Right cardiac atrium (tissue), 5 donors: ENCODE measurements at regions not wholly inside any gene's neighbourhood (a gene's known extent, or its start where the extent isn't known, plus 50 kb on each side); places are given as distances from the start of the nearest gene placed in this dataset.

Experiments
- ATAC-seq, 2 donors: fragments of 200-7000 bp; cut with Tn5 transposase; one replicate each; pipeline versions ENCODE4 v1.8.0 to v1.9.1; 2020; ENCODE audit warnings: moderate library complexity in 2 of 2, mild to moderate bottlenecking in 1 of 2
- DNase-seq, 3 donors: peaks; one replicate each; pipeline ENCODE4 v3.0.0-alpha.2; 2020
- H3K27ac ChIP-seq: one replicate; pipeline ENCODE4 v1.5.1; 2013; ENCODE audit warnings: mild to moderate bottlenecking, low read length, control low read depth, moderate library complexity
- H3K27me3 ChIP-seq: one replicate; pipeline ENCODE4 v1.6.1; 2013; ENCODE audit not compliant: control insufficient read depth, insufficient read depth
- H3K4me1 ChIP-seq: one replicate; pipeline ENCODE4 v1.6.1; 2013; ENCODE audit warnings: low read length; ENCODE audit not compliant: control insufficient read depth, insufficient read depth
- H3K4me3 ChIP-seq: one replicate; pipeline ENCODE4 v1.5.1; 2013; ENCODE audit warnings: low read length, control low read depth
- H3K9me3 ChIP-seq: one replicate; pipeline ENCODE4 v1.6.1; 2013; ENCODE audit warnings: low read length; ENCODE audit not compliant: control insufficient read depth
- WGBS: extraction: QIAGEN DNeasy Blood & Tissue Kit; methylation state at CpG from one replicate; pipeline ENCODE4 v1.1.7; 2013; 5-methylcytosine and 5-hydroxymethylcytosine counted together
- intact Hi-C, 4 donors: fragments of 100-400 bp; cut with DNase I; formaldehyde crosslinking; loops; one replicate each; pipeline versions ENCODE4 v1.11.0 to v1.14.0; 2022 to 2023
- donor health status: healthy with polysubstance abuse.
- donor health status: DM: no; HTN: yes; CAD: no.
- donor health status: DM: no; HTN: no; CAD: no.
- donor health status: DM: no; HTN: yes; CAD: no; lungs with severe emphysema.
- donor health status: DM: yes; HTN: yes; CAD: no.

- intact Hi-C loops: no loop called here
- H3K27ac ChIP-seq: no peak overlapping the region
- no peak for DNase-seq
- H3K27me3 ChIP-seq: no peaks in the 10 kb centered on the region
- WGBS: 32% methylated on average over 1 of the region's 1 CpG
- no peak overlapping the region for H3K4me3 ChIP-seq
- ATAC-seq: no peak
- no peaks in the 10 kb centered on the region for H3K9me3 ChIP-seq
- no peaks in the 10 kb centered on the region for H3K4me1 ChIP-seq
Measured at GRCh38 chr4:129682586-129682985, 586.6 kb downstream of the C4orf33 start.

GRCh38 chr4:129707949-129708348, 612.0 kb downstream of the C4orf33 start:
- no peak for ATAC-seq
- intact Hi-C loops: no loop called here
- Histone ChIP-seq H3K4me3 (no peak overlapping the region), H3K27ac (no peak overlapping the region), H3K27me3 (no peaks in the 10 kb centered on the region), H3K9me3 (no peaks in the 10 kb centered on the region), H3K4me1 (no peaks in the 10 kb centered on the region)
- DNase-seq: no peak

GRCh38 chr4:129708784-129709183, 612.8 kb downstream of the C4orf33 start:
- 92% methylated on average over 4 of the region's 4 CpGs for WGBS
- intact Hi-C loops: no loop called here

GRCh38 chr4:129738175-129738574, 642.2 kb downstream of the C4orf33 start:
- ATAC-seq (no peak), DNase-seq (no peak)
- Histone ChIP-seq H3K4me1 (no peaks in the 10 kb centered on the region), H3K27ac (no peak overlapping the region), H3K9me3 (no peaks in the 10 kb centered on the region), H3K4me3 (no peak overlapping the region), H3K27me3 (no peaks in the 10 kb centered on the region)
- intact Hi-C loops: no loop called here
- 69% methylated on average over 1 of the region's 1 CpG for WGBS

More at GRCh38 chr4:129708784-129709183, 612.8 kb downstream of the C4orf33 start:
- H3K9me3 ChIP-seq: no peaks in the 10 kb centered on the region
- no peaks in the 10 kb centered on the region for H3K27me3 ChIP-seq
- ATAC-seq: no peak
- no peaks in the 10 kb centered on the region for H3K4me1 ChIP-seq
- no peak overlapping the region for H3K4me3 ChIP-seq
- H3K27ac ChIP-seq: no peak overlapping the region
- no peak for DNase-seq

- ATAC-seq: no peak
- Histone ChIP-seq H3K9me3 (no peaks in the 10 kb centered on the region), H3K27me3 (no peaks in the 10 kb centered on the region), H3K4me3 (no peak overlapping the region), H3K4me1 (no peaks in the 10 kb centered on the region), H3K27ac (no peak overlapping the region)
- intact Hi-C loops: no loop called here
- WGBS: 64% methylated on average over 2 of the region's 2 CpGs
- DNase-seq: no peak
Measured at GRCh38 chr4:129747756-129748155, 651.8 kb downstream of the C4orf33 start.

- DNase-seq (no peak), ATAC-seq (peak in 1 of 2 donors; percentile 45)
- H3K27me3 ChIP-seq: no peaks in the 10 kb centered on the region
- intact Hi-C loops: no loop called here
- no peaks in the 10 kb centered on the region for H3K9me3 ChIP-seq
- WGBS: 28% methylated on average over 1 of the region's 1 CpG
- no peak overlapping the region for H3K27ac ChIP-seq
- no peaks in the 10 kb centered on the region for H3K4me1 ChIP-seq
- no peak overlapping the region for H3K4me3 ChIP-seq
Measured at GRCh38 chr4:129748991-129749390, 653.0 kb downstream of the C4orf33 start.

GRCh38 chr4:129751646-129752045, 655.7 kb downstream of the C4orf33 start:
- 80% methylated on average over 2 of the region's 2 CpGs for WGBS

GRCh38 chr4:129783596-129783995, 687.6 kb downstream of the C4orf33 start:
- H3K27ac ChIP-seq: no peak overlapping the region
- DNase-seq: no peak
- no peaks in the 10 kb centered on the region for H3K27me3 ChIP-seq
- no peaks in the 10 kb centered on the region for H3K4me1 ChIP-seq
- no peak for ATAC-seq
- H3K9me3 ChIP-seq: no peaks in the 10 kb centered on the region
- 65% methylated on average over 5 of the region's 5 CpGs for WGBS
- H3K4me3 ChIP-seq: no peak overlapping the region
- intact Hi-C loops: no loop called here

More at GRCh38 chr4:129751646-129752045, 655.7 kb downstream of the C4orf33 start:
- Histone ChIP-seq H3K27ac (no peak overlapping the region), H3K4me3 (no peak overlapping the region), H3K9me3 (no peaks in the 10 kb centered on the region), H3K27me3 (no peaks in the 10 kb centered on the region), H3K4me1 (no peaks in the 10 kb centered on the region)
- DNase-seq: no peak
- intact Hi-C loops: no loop called here
- no peak for ATAC-seq

- ATAC-seq: no peak
- Histone ChIP-seq H3K4me3 (no peak overlapping the region), H3K27me3 (no peaks in the 10 kb centered on the region), H3K27ac (no peak overlapping the region), H3K4me1 (no peaks in the 10 kb centered on the region), H3K9me3 (no peaks in the 10 kb centered on the region)
- DNase-seq: no peak
- intact Hi-C loops: no loop called here
- WGBS: 85% methylated on average over 3 of the region's 3 CpGs
Measured at GRCh38 chr4:129788486-129788885, 692.5 kb downstream of the C4orf33 start.

GRCh38 chr4:129804461-129804981, 708.6 kb downstream of the C4orf33 start:
- Histone ChIP-seq H3K27me3 (no peaks in the 10 kb centered on the region), H3K27ac (no peak overlapping the region), H3K4me1 (no peaks in the 10 kb centered on the region), H3K4me3 (no peak overlapping the region), H3K9me3 (no peaks in the 10 kb centered on the region)
- DNase-seq: no peak
- ATAC-seq: no peak
- 63% methylated on average over 5 of the region's 5 CpGs for WGBS
- intact Hi-C loops: no loop called here

GRCh38 chr4:129806986-129807385, 711.0 kb downstream of the C4orf33 start:
- DNase-seq (no peak), ATAC-seq (no peak)
- intact Hi-C loops: no loop called here
- Histone ChIP-seq H3K27me3 (no peaks in the 10 kb centered on the region), H3K4me1 (no peaks in the 10 kb centered on the region), H3K4me3 (no peak overlapping the region), H3K27ac (no peak overlapping the region), H3K9me3 (no peaks in the 10 kb centered on the region)

- no peaks in the 10 kb centered on the region for H3K4me1 ChIP-seq
- ATAC-seq (no peak), DNase-seq (no peak)
- H3K4me3 ChIP-seq: no peak overlapping the region
- H3K9me3 ChIP-seq: no peaks in the 10 kb centered on the region
- H3K27me3 ChIP-seq: no peaks in the 10 kb centered on the region
- WGBS: 88% methylated on average over 1 of the region's 1 CpG
- intact Hi-C loops: no loop called here
- no peak overlapping the region for H3K27ac ChIP-seq
Measured at GRCh38 chr4:129808242-129808641, 712.3 kb downstream of the C4orf33 start.
